ENCODE measurements at regions not wholly inside any gene's neighbourhood (a gene's known extent, or its start where the extent isn't known, plus 50 kb on each side); places are given as distances from the start of the nearest gene placed in this dataset.

DNA sequence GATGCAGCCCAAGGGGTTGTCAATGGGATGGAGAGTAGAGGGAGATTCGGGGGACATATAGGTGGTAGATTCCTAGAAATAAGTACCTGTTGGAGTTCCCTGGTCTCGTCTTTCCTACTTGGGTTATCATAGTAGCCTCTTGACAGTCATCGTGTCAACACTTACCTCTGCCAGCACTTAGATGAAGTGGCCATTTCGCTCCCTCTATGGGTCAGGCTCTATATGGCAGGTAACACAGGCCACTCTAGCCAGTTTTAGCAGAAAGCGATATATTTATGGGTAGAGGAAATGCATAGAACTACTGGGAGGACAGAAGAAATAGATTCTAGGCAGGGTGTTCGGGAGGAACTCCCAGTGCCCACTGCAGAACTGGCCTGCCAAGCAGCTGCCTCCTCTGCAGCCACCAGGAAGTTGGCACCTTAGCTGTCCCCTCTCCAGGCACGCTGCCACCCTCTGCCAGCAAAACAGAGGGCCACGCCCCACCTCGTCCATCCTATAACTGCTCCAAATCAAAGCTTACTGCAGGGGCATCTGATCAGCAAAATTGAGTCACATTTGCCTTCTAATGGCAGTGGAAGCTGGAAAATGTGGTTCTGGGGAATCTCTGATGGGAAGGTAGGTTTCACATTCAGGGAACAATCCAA lies 181.3 kb downstream of the INSIG2 start:
- TF ChIP-seq, protein P1, sequence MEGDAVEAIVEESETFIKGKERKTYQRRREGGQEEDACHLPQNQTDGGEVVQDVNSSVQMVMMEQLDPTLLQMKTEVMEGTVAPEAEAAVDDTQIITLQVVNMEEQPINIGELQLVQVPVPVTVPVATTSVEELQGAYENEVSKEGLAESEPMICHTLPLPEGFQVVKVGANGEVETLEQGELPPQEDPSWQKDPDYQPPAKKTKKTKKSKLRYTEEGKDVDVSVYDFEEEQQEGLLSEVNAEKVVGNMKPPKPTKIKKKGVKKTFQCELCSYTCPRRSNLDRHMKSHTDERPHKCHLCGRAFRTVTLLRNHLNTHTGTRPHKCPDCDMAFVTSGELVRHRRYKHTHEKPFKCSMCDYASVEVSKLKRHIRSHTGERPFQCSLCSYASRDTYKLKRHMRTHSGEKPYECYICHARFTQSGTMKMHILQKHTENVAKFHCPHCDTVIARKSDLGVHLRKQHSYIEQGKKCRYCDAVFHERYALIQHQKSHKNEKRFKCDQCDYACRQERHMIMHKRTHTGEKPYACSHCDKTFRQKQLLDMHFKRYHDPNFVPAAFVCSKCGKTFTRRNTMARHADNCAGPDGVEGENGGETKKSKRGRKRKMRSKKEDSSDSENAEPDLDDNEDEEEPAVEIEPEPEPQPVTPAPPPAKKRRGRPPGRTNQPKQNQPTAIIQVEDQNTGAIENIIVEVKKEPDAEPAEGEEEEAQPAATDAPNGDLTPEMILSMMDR (IDR thresholded peaks at IDR 0.05; ENCODE audit: low read length, missing control alignments), result no peak
- no peak overlapping the region for H3K4me3 ChIP-seq (replicated peaks; ENCODE audit: low read depth, low read length)
- no peak for DNase-seq (ENCODE audit: low read depth)

DNA sequence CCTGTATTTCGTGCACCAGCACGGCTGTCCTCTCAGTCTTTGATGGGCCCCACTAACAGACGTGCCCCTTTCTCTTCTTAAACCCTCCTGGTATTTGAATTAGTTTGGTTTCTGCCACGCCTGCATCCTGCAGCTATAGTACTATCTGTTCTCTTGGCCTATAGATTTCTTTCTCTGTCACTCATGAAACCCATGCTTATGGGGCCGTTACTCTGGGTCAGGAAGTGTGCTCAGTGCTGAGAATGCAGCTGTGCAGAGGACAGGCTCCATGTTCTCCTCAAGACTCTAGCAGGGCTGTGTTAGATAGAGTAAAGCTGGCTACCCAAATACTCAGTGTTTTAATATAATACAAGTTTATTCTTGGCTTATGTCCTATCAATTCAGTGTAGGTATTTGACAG lies 180.0 kb downstream of the INSIG2 start:
- no peak overlapping the region for H3K4me3 ChIP-seq (replicated peaks; ENCODE audit: low read depth, low read length)
- DNase-seq (ENCODE audit: low read depth), result no peak
- TF ChIP-seq, protein P1 (IDR thresholded peaks at IDR 0.05; ENCODE audit: low read length, missing control alignments), result no peak

DNA sequence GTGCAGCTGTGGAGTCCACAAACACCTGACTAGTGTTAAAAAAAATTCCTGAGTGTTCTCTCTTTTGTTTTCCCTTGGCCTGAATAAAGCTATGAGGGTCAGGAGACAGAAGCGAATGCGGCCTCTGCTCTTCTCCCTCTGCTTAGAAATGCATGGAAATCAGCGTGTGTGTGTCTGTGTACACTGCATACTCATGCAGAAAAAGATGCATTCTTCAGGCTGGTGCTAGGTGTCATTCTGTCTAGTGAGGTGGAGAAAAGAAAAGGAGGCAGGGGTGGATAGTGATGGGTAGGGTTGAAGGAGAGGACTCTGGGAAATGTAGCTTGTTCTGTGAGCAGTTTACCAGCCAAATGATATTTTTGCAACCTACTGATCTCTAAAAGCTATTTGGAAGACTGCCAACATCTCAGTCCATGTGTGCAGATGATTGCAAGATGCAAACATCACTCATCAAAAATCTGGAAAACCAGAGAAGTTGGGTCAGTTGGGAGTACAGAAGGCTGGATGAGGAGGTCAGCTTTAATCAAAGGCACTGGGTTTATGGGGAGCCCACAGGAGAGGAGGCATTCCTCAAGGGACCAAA lies 177.7 kb downstream of the INSIG2 start:
- TF ChIP-seq, protein P1 (IDR thresholded peaks at IDR 0.05; ENCODE audit: low read length, missing control alignments), result no peak
- DNase-seq (ENCODE audit: low read depth), result no peak

DNA sequence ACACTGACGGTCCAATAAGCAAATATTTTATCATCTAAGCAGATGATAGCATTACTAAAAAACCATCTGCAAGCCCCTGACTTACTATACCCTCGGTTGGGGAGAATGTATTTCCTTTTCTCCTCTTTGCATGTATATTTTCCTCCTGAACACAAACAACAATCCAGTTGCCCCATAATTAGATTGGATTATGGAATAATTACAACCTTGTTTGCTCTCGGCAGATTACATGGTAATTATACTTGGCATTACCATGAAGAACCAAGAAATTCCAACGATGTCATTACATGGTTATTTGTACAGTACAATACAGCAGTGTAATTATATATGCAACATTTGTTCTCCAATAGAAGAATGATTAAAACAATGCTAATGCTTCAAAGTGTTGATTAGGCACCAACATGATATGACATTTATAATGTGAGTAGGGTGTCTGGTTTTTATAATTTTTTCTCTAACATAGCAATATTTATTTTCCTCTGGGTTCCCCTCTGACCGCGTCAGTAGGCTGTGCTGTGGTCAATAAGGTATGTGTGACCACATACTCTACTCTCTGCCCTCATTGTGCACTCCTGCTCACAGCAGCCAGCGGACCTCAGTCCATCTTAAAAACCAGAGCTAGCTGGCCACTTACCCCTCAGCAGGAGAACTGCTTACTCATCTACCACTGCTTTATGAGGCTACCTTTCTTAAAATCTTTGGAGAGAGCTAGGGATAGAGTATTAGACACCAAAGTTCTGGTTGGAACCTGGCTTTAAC lies 176.1 kb downstream of the INSIG2 start:
- TF ChIP-seq, protein P1 (IDR thresholded peaks at IDR 0.05; ENCODE audit: low read length, missing control alignments), result no peak
- H3K4me3 ChIP-seq (replicated peaks; ENCODE audit: low read depth, low read length), result no peak overlapping the region
- DNase-seq (ENCODE audit: low read depth), result no peak

More for the DNA sequence above, 177.7 kb downstream of the INSIG2 start:
- no peak overlapping the region for H3K4me3 ChIP-seq (replicated peaks; ENCODE audit: low read depth, low read length)

DNA sequence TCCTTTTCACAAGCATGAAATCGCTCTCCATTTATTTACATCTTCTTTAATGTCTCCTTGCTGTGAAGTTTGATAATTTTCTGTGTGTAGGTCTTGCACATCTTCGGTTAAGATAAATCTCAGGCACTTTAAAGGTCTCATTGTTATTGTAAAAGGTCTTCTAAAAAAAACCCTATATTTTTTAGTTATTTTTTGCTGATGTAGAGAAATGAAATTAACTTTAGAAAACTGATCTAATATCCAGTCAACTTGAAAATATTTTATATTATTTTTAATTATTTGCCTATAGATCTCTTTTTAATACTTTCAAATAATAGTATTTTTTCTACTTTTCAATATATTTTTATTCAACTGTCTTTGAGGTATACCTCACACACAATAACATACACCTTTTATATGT lies 169.4 kb downstream of the INSIG2 start:
- TF ChIP-seq, protein P1 (IDR thresholded peaks at IDR 0.05; ENCODE audit: low read length, missing control alignments), result no peak
- H3K4me3 ChIP-seq (replicated peaks; ENCODE audit: low read depth, low read length), result no peak overlapping the region
- no peak for DNase-seq (ENCODE audit: low read depth)

DNA sequence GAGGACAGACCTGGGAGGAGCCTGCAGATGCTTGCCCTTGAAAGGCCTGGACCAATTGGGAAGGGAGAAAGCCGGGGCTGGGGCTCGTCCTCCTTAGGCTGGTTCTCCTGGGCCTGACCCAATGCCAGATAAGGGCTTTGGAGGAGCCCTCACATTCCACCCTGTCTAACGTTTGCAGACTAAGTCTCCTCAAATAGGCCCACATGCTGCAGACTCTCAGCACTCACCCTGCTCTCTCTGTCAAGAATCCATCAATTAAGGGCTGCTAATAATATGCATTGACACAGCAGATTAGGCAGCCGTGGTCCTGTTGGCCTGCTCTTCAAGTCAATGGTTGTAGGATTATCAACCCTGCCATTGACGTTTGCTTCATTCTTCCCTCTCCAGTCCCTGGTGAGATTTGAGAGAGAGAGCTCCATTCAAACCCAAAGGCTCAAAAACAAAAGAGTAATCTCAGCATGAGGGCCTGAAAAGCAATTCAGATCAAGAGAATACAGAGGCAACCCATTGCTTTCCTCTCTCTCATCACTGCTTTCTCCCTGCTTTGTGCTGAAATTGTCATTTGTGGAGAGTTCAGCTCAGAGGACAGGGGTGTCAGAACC lies 167.6 kb downstream of the INSIG2 start:
- TF ChIP-seq, protein P1 (IDR thresholded peaks at IDR 0.05; ENCODE audit: low read length, missing control alignments), result no peak
- H3K4me3 ChIP-seq (replicated peaks; ENCODE audit: low read depth, low read length), result no peak overlapping the region
- no peak for DNase-seq (ENCODE audit: low read depth)

Measured in fibroblast of pulmonary artery (primary cell).